ENCODE measurements at regions not wholly inside any gene's neighbourhood (a gene's known extent, or its start where the extent isn't known, plus 50 kb on each side); places are given as distances from the start of the nearest gene placed in this dataset.

DNA sequence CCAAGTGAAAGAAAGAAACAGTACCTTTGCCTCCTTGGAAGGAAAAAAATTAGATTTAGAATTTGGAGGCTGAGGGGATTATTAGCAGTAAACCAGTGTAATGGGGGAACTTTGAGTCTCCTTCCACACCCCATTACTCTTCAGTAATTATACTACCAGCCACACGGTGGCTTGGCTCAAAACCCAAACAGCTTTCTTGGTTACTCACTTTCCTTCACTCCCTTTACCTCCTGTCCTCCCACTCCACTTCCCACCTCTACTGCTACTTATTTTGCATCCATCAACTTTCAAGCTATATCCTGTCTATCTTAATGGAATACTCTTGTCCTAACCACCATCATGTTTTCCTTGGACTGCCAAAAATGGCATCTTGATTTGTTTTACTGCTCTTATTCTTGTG, 310.6 kb upstream of the AADAT start:
- no peaks in the 10 kb centered on the region for H3K27me3 ChIP-seq (ENCODE audit: insufficient read depth, low read length)
- CTCF ChIA-PET: no interaction called here
- POLR2A ChIA-PET: no interaction called here
- no peaks in the 10 kb centered on the region for H3K36me3 ChIP-seq (ENCODE audit: control insufficient read depth in 1 of 2, insufficient read depth in 2 of 2, low read length in 2 of 2)
- no peaks in the 10 kb centered on the region for H3K79me2 ChIP-seq (ENCODE audit: insufficient read depth, low read length)
- intact Hi-C loops (cut with micrococcal nuclease): loop anchor here (10.0 kb wide), 1 partner anchor 454 kb away; no protein-coding TSS in a partner anchor
- no peak overlapping the region for H3K9ac ChIP-seq (ENCODE audit: low read length)
- BruUV-seq (replicated peaks): no TSS peak
- no peak overlapping the region for H3K4me2 ChIP-seq (ENCODE audit: low read length)
- H3K27ac ChIP-seq (ENCODE audit: low read depth, low read length): no peak overlapping the region
- H3K4me3 ChIP-seq (replicated peaks in 1 of 2; ENCODE audit: low read depth in 1 of 2, low read length in 2 of 2): no peak overlapping the region
- no peak overlapping the region for H2AFZ ChIP-seq (ENCODE audit: low read depth, low read length, poor library complexity, severe bottlenecking)
- no peaks in the 10 kb centered on the region for H4K20me1 ChIP-seq (ENCODE audit: insufficient read depth)
- RAD21 ChIA-PET (ENCODE audit: low non-redundant PET in 1 of 2, low total read pairs in 2 of 2, uncharacterized antibody in 2 of 2, unreplicated experiment in 2 of 2): no interaction called here
- H3K4me1 ChIP-seq (ENCODE audit: control insufficient read depth in 1 of 2, insufficient read depth in 2 of 2, low read length in 2 of 2): no peaks in the 10 kb centered on the region
- H3K9me2 ChIP-seq (ENCODE audit: insufficient read depth): no peaks in the 10 kb centered on the region
- ATAC-seq (peak; percentile 81), DNase-seq (ENCODE audit: low read depth, low spot score) (no peak)
- H3K9me3 ChIP-seq (ENCODE audit: control insufficient read depth in 1 of 2, insufficient read depth in 1 of 2, low read depth in 1 of 2, low read length in 2 of 2): no peaks in the 10 kb centered on the region
- TF ChIP-seq SIN3A (IDR thresholded peaks at IDR 0.05; ENCODE audit: low read depth) (no peak), SP1 (IDR thresholded peaks at IDR 0.05; ENCODE audit: low read depth) (no peak), CBX3 (IDR thresholded peaks at IDR 0.05; ENCODE audit: low read depth) (no peak), EZH2 (IDR thresholded peaks at IDR 0.05) (no peak), EGR1 (IDR thresholded peaks at IDR 0.05; ENCODE audit: low read depth) (no peak), RAD21 (IDR thresholded peaks at IDR 0.05; ENCODE audit: low read depth) (0 out of 2 replicates have a peak, but pooled peaks have one; percentile 5), TCF7L2 (IDR thresholded peaks at IDR 0.05; ENCODE audit: borderline replicate concordance, extremely low read depth, insufficient read depth, insufficient read length) (no peak), CEBPB (IDR thresholded peaks at IDR 0.05; ENCODE audit: low read depth) (no peak), ZNF274 (IDR thresholded peaks at IDR 0.05; ENCODE audit: low read depth, low read length) (no peak), ZFX (IDR thresholded peaks at IDR 0.05) (no peak), YY1 (IDR thresholded peaks at IDR 0.05; ENCODE audit: extremely low read depth, insufficient replicate concordance, low read depth, low read length) (no peak), SRF (IDR thresholded peaks at IDR 0.05; ENCODE audit: low read depth) (no peak), POLR2AphosphoS5 (IDR thresholded peaks at IDR 0.05; ENCODE audit: low read depth, low read length) (no peak), JUND (IDR thresholded peaks at IDR 0.05) (no peak)
- TF ChIP-seq, protein P1, sequence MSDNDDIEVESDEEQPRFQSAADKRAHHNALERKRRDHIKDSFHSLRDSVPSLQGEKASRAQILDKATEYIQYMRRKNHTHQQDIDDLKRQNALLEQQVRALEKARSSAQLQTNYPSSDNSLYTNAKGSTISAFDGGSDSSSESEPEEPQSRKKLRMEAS (IDR thresholded peaks at IDR 0.05): no peak
- TF ChIP-seq, protein P2, sequence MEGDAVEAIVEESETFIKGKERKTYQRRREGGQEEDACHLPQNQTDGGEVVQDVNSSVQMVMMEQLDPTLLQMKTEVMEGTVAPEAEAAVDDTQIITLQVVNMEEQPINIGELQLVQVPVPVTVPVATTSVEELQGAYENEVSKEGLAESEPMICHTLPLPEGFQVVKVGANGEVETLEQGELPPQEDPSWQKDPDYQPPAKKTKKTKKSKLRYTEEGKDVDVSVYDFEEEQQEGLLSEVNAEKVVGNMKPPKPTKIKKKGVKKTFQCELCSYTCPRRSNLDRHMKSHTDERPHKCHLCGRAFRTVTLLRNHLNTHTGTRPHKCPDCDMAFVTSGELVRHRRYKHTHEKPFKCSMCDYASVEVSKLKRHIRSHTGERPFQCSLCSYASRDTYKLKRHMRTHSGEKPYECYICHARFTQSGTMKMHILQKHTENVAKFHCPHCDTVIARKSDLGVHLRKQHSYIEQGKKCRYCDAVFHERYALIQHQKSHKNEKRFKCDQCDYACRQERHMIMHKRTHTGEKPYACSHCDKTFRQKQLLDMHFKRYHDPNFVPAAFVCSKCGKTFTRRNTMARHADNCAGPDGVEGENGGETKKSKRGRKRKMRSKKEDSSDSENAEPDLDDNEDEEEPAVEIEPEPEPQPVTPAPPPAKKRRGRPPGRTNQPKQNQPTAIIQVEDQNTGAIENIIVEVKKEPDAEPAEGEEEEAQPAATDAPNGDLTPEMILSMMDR (IDR thresholded peaks at IDR 0.05 in 2 of 3, conservative IDR thresholded peaks at IDR 0.05 in 1 of 3; ENCODE audit: borderline replicate concordance in 1 of 3, insufficient read depth in 1 of 3, low read depth in 2 of 3, low read length in 2 of 3): peak in 1 of 3 experiments; percentile 31; a peak in 2 of 6 replicates
- TF ChIP-seq, protein P3, sequence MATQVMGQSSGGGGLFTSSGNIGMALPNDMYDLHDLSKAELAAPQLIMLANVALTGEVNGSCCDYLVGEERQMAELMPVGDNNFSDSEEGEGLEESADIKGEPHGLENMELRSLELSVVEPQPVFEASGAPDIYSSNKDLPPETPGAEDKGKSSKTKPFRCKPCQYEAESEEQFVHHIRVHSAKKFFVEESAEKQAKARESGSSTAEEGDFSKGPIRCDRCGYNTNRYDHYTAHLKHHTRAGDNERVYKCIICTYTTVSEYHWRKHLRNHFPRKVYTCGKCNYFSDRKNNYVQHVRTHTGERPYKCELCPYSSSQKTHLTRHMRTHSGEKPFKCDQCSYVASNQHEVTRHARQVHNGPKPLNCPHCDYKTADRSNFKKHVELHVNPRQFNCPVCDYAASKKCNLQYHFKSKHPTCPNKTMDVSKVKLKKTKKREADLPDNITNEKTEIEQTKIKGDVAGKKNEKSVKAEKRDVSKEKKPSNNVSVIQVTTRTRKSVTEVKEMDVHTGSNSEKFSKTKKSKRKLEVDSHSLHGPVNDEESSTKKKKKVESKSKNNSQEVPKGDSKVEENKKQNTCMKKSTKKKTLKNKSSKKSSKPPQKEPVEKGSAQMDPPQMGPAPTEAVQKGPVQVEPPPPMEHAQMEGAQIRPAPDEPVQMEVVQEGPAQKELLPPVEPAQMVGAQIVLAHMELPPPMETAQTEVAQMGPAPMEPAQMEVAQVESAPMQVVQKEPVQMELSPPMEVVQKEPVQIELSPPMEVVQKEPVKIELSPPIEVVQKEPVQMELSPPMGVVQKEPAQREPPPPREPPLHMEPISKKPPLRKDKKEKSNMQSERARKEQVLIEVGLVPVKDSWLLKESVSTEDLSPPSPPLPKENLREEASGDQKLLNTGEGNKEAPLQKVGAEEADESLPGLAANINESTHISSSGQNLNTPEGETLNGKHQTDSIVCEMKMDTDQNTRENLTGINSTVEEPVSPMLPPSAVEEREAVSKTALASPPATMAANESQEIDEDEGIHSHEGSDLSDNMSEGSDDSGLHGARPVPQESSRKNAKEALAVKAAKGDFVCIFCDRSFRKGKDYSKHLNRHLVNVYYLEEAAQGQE (IDR thresholded peaks at IDR 0.05; ENCODE audit: low read depth): no peak
